ENCODE measurements at regions not wholly inside any gene's neighbourhood (a gene's known extent, or its start where the extent isn't known, plus 50 kb on each side); places are given as distances from the start of the nearest gene placed in this dataset.

- H3K27ac ChIP-seq = no peak overlapping the region
- H3K4me3 ChIP-seq = no peak overlapping the region
- H3K4me1 ChIP-seq = no peaks in the 10 kb centered on the region
- no peaks in the 10 kb centered on the region for H3K36me3 ChIP-seq
- no peak for ATAC-seq
- WGBS, 2 donors (ENCODE audit: low coverage in 1 of 2) = 53 to 57% methylated on average over 3 of the region's 3 CpGs
- TF ChIP-seq CTCF (IDR thresholded peaks at IDR 0.05) (no peak), EP300 (IDR thresholded peaks at IDR 0.05) (no peak), POLR2AphosphoS5 (IDR thresholded peaks at IDR 0.05) (no peak), POLR2A (IDR thresholded peaks at IDR 0.05) (no peak)
- no peaks in the 10 kb centered on the region for H3K27me3 ChIP-seq
- peaks cover 0 to under 1% (median 0%) of the 10 kb centered on the region in 3 donors for H3K9me3 ChIP-seq
Observed at GRCh38 chr4:171464499-171464898, 348.7 kb upstream of the GALNTL6 start.

GRCh38 chr4:171461191-171461590, 352.0 kb upstream of the GALNTL6 start:
- Histone ChIP-seq H3K27ac (no peak overlapping the region), H3K4me3 (no peak overlapping the region), H3K4me1 (no peaks in the 10 kb centered on the region), H3K9me3 (peaks cover 0 to 8% (median 0%) of the 10 kb centered on the region in 3 donors), H3K27me3 (no peaks in the 10 kb centered on the region), H3K36me3 (no peaks in the 10 kb centered on the region)
- ATAC-seq = no peak
- TF ChIP-seq POLR2AphosphoS5 (IDR thresholded peaks at IDR 0.05) (no peak), POLR2A (IDR thresholded peaks at IDR 0.05) (no peak), EP300 (IDR thresholded peaks at IDR 0.05) (no peak), CTCF (IDR thresholded peaks at IDR 0.05) (no peak)

- no peak for TF ChIP-seq CTCF (IDR thresholded peaks at IDR 0.05)
- TF ChIP-seq POLR2AphosphoS5 (IDR thresholded peaks at IDR 0.05) = no peak
- no peak for TF ChIP-seq POLR2A (IDR thresholded peaks at IDR 0.05)
- no peak for TF ChIP-seq EP300 (IDR thresholded peaks at IDR 0.05)
- ATAC-seq = no peak
- 79% methylated on average over 2 of the region's 2 CpGs for WGBS, 2 donors (ENCODE audit: low coverage in 1 of 2)
- H3K27me3 ChIP-seq = no peaks in the 10 kb centered on the region
- no peak overlapping the region for H3K4me3 ChIP-seq
- no peaks in the 10 kb centered on the region for H3K9me3 ChIP-seq
- H3K36me3 ChIP-seq = no peaks in the 10 kb centered on the region
- no peaks in the 10 kb centered on the region for H3K4me1 ChIP-seq
- no peak overlapping the region for H3K27ac ChIP-seq
Observed at GRCh38 chr4:171448919-171449481, 364.2 kb upstream of the GALNTL6 start.

GRCh38 chr4:171448358-171448757, 364.8 kb upstream of the GALNTL6 start:
- TF ChIP-seq POLR2AphosphoS5 (IDR thresholded peaks at IDR 0.05) (no peak), EP300 (IDR thresholded peaks at IDR 0.05) (no peak), POLR2A (IDR thresholded peaks at IDR 0.05) (no peak), CTCF (IDR thresholded peaks at IDR 0.05) (no peak)
- Histone ChIP-seq H3K4me1 (no peaks in the 10 kb centered on the region), H3K36me3 (no peaks in the 10 kb centered on the region), H3K4me3 (no peak overlapping the region), H3K9me3 (no peaks in the 10 kb centered on the region), H3K27me3 (no peaks in the 10 kb centered on the region), H3K27ac (no peak overlapping the region)
- no peak for ATAC-seq
- WGBS, 2 donors (ENCODE audit: low coverage in 1 of 2) = 64 to 79% methylated on average over 1 to 2 of the region's 2 CpGs

GRCh38 chr4:171441300-171441941, 371.8 kb upstream of the GALNTL6 start:
- no peak for TF ChIP-seq POLR2A (IDR thresholded peaks at IDR 0.05)
- TF ChIP-seq EP300 (IDR thresholded peaks at IDR 0.05) = no peak
- TF ChIP-seq CTCF (IDR thresholded peaks at IDR 0.05) = no peak
- no peak for TF ChIP-seq POLR2AphosphoS5 (IDR thresholded peaks at IDR 0.05)
- H3K4me3 ChIP-seq = no peak overlapping the region
- H3K36me3 ChIP-seq = no peaks in the 10 kb centered on the region
- 53 to 62% methylated on average over 1 of the region's 1 CpG for WGBS, 2 donors (ENCODE audit: low coverage in 1 of 2)
- H3K4me1 ChIP-seq = no peaks in the 10 kb centered on the region
- no peak for ATAC-seq
- H3K27ac ChIP-seq = no peak overlapping the region
- H3K9me3 ChIP-seq = no peaks in the 10 kb centered on the region
- H3K27me3 ChIP-seq = no peaks in the 10 kb centered on the region

Data from gastroesophageal sphincter (tissue), 4 donors.